Stomach smooth muscle (tissue), 2 donors: ENCODE measurements at regions not wholly inside any gene's neighbourhood (a gene's known extent, or its start where the extent isn't known, plus 50 kb on each side); places are given as distances from the start of the nearest gene placed in this dataset.
"Not testable (repeated sequence)": the region's sequence is repeated elsewhere in the genome, so short reads cannot be mapped to it uniquely, and the experiment has no call there.

Experiments used
- H3K27ac ChIP-seq: one replicate; pipeline ENCODE4 v1.7.0; 2013; ENCODE audit warnings: mild to moderate bottlenecking, low read length, inconsistent platforms
- H3K27me3 ChIP-seq, 2 donors: one replicate each; pipeline ENCODE4 v1.7.0; 2013; ENCODE audit warnings: low read length in 2 of 2; ENCODE audit not compliant: insufficient read depth in 2 of 2, control insufficient read depth in 1 of 2
- H3K36me3 ChIP-seq, 2 donors: one replicate each; pipeline ENCODE4 v1.7.0; 2013; ENCODE audit warnings: low read length in 2 of 2; ENCODE audit not compliant: control insufficient read depth in 2 of 2, insufficient read depth in 2 of 2
- H3K4me1 ChIP-seq: one replicate; pipeline ENCODE4 v1.7.0; 2013; ENCODE audit warnings: low read length; ENCODE audit not compliant: control insufficient read depth, insufficient read depth
- H3K4me3 ChIP-seq, 2 donors: one replicate each; pipeline ENCODE4 v1.7.0; 2013; ENCODE audit warnings: low read length in 2 of 2
- H3K9ac ChIP-seq, 2 donors: one replicate each; pipeline ENCODE4 v1.7.0; 2013; ENCODE audit warnings: low read length in 2 of 2, mild to moderate bottlenecking in 1 of 2
- H3K9me3 ChIP-seq, 2 donors: one replicate each; pipeline ENCODE4 v1.7.0; 2013; ENCODE audit warnings: low read length in 2 of 2; ENCODE audit not compliant: control insufficient read depth in 2 of 2
- donor health status: healthy.
- donor health status: Pancreatic carcinoma.

- Histone ChIP-seq H3K27me3 (peaks cover 0 to 2% of the 10 kb centered on the region in 2 donors), H3K4me3 (no peak overlapping the region), H3K36me3 (no peaks in the 10 kb centered on the region), H3K9me3 (no peaks in the 10 kb centered on the region), H3K27ac (no peak overlapping the region), H3K9ac (no peak overlapping the region), H3K4me1 (no peaks in the 10 kb centered on the region)
Observed at GRCh38 chr10:85400981-85401695, 965.5 kb downstream of the GRID1 start.

GRCh38 chr10:85402541-85402940, 964.1 kb downstream of the GRID1 start:
- no peak overlapping the region for H3K4me3 ChIP-seq

GRCh38 chr10:85407088-85407487, 959.5 kb downstream of the GRID1 start:
- H3K4me3 ChIP-seq = no peak overlapping the region
- H3K4me1 ChIP-seq = no peaks in the 10 kb centered on the region
- H3K9me3 ChIP-seq = no peaks in the 10 kb centered on the region
- no peaks in the 10 kb centered on the region for H3K36me3 ChIP-seq
- no peak overlapping the region for H3K27ac ChIP-seq
- peaks cover 0 to 2% of the 10 kb centered on the region in 2 donors for H3K27me3 ChIP-seq
- H3K9ac ChIP-seq = no peak overlapping the region

More at GRCh38 chr10:85402541-85402940, 964.1 kb downstream of the GRID1 start:
- no peak overlapping the region for H3K9ac ChIP-seq
- no peaks in the 10 kb centered on the region for H3K36me3 ChIP-seq
- H3K27me3 ChIP-seq = peaks cover 0 to 2% of the 10 kb centered on the region in 2 donors
- H3K9me3 ChIP-seq = no peaks in the 10 kb centered on the region
- H3K27ac ChIP-seq = no peak overlapping the region
- no peaks in the 10 kb centered on the region for H3K4me1 ChIP-seq

- Histone ChIP-seq H3K27me3 (no peaks in the 10 kb centered on the region), H3K9me3 (no peaks in the 10 kb centered on the region), H3K4me3 (no peak overlapping the region), H3K27ac (no peak overlapping the region), H3K4me1 (no peaks in the 10 kb centered on the region), H3K9ac (no peak overlapping the region), H3K36me3 (no peaks in the 10 kb centered on the region)
Observed at GRCh38 chr10:85408388-85408787, 958.2 kb downstream of the GRID1 start.

- not testable (repeated sequence) for H3K4me1 ChIP-seq, H3K9ac ChIP-seq, H3K27me3 ChIP-seq, H3K27ac ChIP-seq, H3K9me3 ChIP-seq, H3K36me3 ChIP-seq, H3K4me3 ChIP-seq
Observed at GRCh38 chr10:85410586-85410985, 956.0 kb downstream of the GRID1 start.

GRCh38 chr10:85413570-85413969, 953.0 kb downstream of the GRID1 start:
- no peak overlapping the region for H3K9ac ChIP-seq
- no peaks in the 10 kb centered on the region for H3K9me3 ChIP-seq
- no peak overlapping the region for H3K4me3 ChIP-seq
- H3K4me1 ChIP-seq = no peaks in the 10 kb centered on the region
- H3K27me3 ChIP-seq = no peaks in the 10 kb centered on the region
- H3K27ac ChIP-seq = no peak overlapping the region
- H3K36me3 ChIP-seq = no peaks in the 10 kb centered on the region

- Histone ChIP-seq H3K4me1 (no peaks in the 10 kb centered on the region), H3K27me3 (no peaks in the 10 kb centered on the region), H3K9ac (no peak overlapping the region), H3K4me3 (no peak overlapping the region), H3K27ac (no peak overlapping the region), H3K9me3 (no peaks in the 10 kb centered on the region), H3K36me3 (no peaks in the 10 kb centered on the region)
Observed at GRCh38 chr10:85420501-85421191, 945.9 kb downstream of the GRID1 start.

GRCh38 chr10:85421421-85421820, 945.2 kb downstream of the GRID1 start:
- H3K4me1 ChIP-seq = no peaks in the 10 kb centered on the region
- no peaks in the 10 kb centered on the region for H3K27me3 ChIP-seq
- no peak overlapping the region for H3K4me3 ChIP-seq
- H3K36me3 ChIP-seq = no peaks in the 10 kb centered on the region
- no peak overlapping the region for H3K9ac ChIP-seq
- H3K9me3 ChIP-seq = no peaks in the 10 kb centered on the region
- H3K27ac ChIP-seq = no peak overlapping the region

- no peaks in the 10 kb centered on the region for H3K4me1 ChIP-seq
- H3K4me3 ChIP-seq = no peak overlapping the region
- H3K9ac ChIP-seq = no peak overlapping the region
- no peaks in the 10 kb centered on the region for H3K9me3 ChIP-seq
- no peaks in the 10 kb centered on the region for H3K27me3 ChIP-seq
- no peaks in the 10 kb centered on the region for H3K36me3 ChIP-seq
- no peak overlapping the region for H3K27ac ChIP-seq
Observed at GRCh38 chr10:85429126-85429525, 937.5 kb downstream of the GRID1 start.

GRCh38 chr10:85430991-85431390, 935.6 kb downstream of the GRID1 start:
- Histone ChIP-seq H3K27me3 (no peaks in the 10 kb centered on the region), H3K36me3 (no peaks in the 10 kb centered on the region), H3K27ac (no peak overlapping the region), H3K9ac (no peak overlapping the region), H3K9me3 (no peaks in the 10 kb centered on the region), H3K4me1 (no peaks in the 10 kb centered on the region), H3K4me3 (no peak overlapping the region)

- no peaks in the 10 kb centered on the region for H3K9me3 ChIP-seq
- H3K36me3 ChIP-seq = no peaks in the 10 kb centered on the region
- no peak overlapping the region for H3K9ac ChIP-seq
- H3K4me1 ChIP-seq = no peaks in the 10 kb centered on the region
- H3K27me3 ChIP-seq = no peaks in the 10 kb centered on the region
- H3K27ac ChIP-seq = no peak overlapping the region
- no peak overlapping the region for H3K4me3 ChIP-seq
Observed at GRCh38 chr10:85433248-85433647, 933.3 kb downstream of the GRID1 start.
